GM23338 (cell line): ENCODE measurements at regions not wholly inside any gene's neighbourhood (a gene's known extent, or its start where the extent isn't known, plus 50 kb on each side); places are given as distances from the start of the nearest gene placed in this dataset.

Source experiments
- ATAC-seq: fragments of 200-7000 bp; cut with Tn5 transposase; 3 replicates; pipeline ENCODE4 v1.9.1; 2020
- DNase-seq: peaks from one replicate; pipeline ENCODE4 v3.0.0-alpha.2; 2015; ENCODE audit warnings: low spot score
- H2AFZ ChIP-seq: fragments of 200-600 bp; sonication (generic); 2 replicates; pipeline ENCODE4 v1.8.0; 2016; ENCODE audit warnings: antibody characterized with exemption, mild to moderate bottlenecking, moderate library complexity
- H3F3A ChIP-seq: fragments of 200-600 bp; sonication (generic); replicated peaks from 2 replicates; pipeline ENCODE4 v1.8.0; 2017; ENCODE audit warnings: antibody characterized with exemption, mixed run types, low read depth
- H3K27ac ChIP-seq: fragments of 200-600 bp; sonication (generic); 2 replicates; pipeline ENCODE4 v1.6.1; 2016; ENCODE audit warnings: low read depth
- H3K27me3 ChIP-seq: fragments of 200-600 bp; sonication (generic); 2 replicates; pipeline ENCODE4 v1.8.0; 2016; ENCODE audit warnings: mild to moderate bottlenecking, mixed run types, moderate library complexity; ENCODE audit not compliant: insufficient read depth
- H3K36me3 ChIP-seq: fragments of 200-600 bp; sonication (generic); 2 replicates; pipeline ENCODE4 v1.8.0; 2016; ENCODE audit warnings: mild to moderate bottlenecking; ENCODE audit not compliant: insufficient read depth
- H3K4me1 ChIP-seq: fragments of 200-600 bp; sonication (generic); 2 replicates; pipeline ENCODE4 v1.8.0; 2016; ENCODE audit warnings: mild to moderate bottlenecking, moderate library complexity; ENCODE audit not compliant: insufficient read depth
- H3K4me2 ChIP-seq: fragments of 200-600 bp; sonication (generic); 2 replicates; pipeline ENCODE4 v1.7.1; 2017; ENCODE audit warnings: mixed run types
- H3K4me3 ChIP-seq: fragments of 200-600 bp; sonication (generic); 2 replicates; pipeline ENCODE4 v1.6.1; 2016; ENCODE audit warnings: mixed run types
- H3K79me2 ChIP-seq: fragments of 200-600 bp; sonication (generic); replicated peaks from 2 replicates; pipeline ENCODE4 v1.8.0; 2017; ENCODE audit warnings: mild to moderate bottlenecking; ENCODE audit not compliant: insufficient read depth
- H3K9me2 ChIP-seq: fragments of 200-600 bp; sonication (generic); 2 replicates; pipeline ENCODE4 v1.8.0; 2017; ENCODE audit not compliant: insufficient read depth
- H4K20me1 ChIP-seq: fragments of 200-600 bp; sonication (generic); replicated peaks from 2 replicates; pipeline ENCODE4 v1.8.0; 2017; ENCODE audit warnings: mild to moderate bottlenecking; ENCODE audit not compliant: insufficient read depth
- H3K27ac Mint-ChIP-seq: 2 replicates; pipeline ENCODE4 v1.8.0; 2020; ENCODE audit warnings: inconsistent platforms, mild to moderate bottlenecking, moderate library complexity, mixed read lengths
- H3K27me3 Mint-ChIP-seq: 3 replicates; pipeline ENCODE4 v1.8.0; 2022; ENCODE audit warnings: low read depth, mild to moderate bottlenecking, moderate library complexity, mixed read lengths, inconsistent platforms; ENCODE audit not compliant: insufficient read depth, poor library complexity
- H3K36me3 Mint-ChIP-seq: 3 replicates; pipeline ENCODE4 v1.8.0; 2021; ENCODE audit warnings: low read depth, mild to moderate bottlenecking, inconsistent platforms, moderate library complexity, mixed read lengths
- H3K4me1 Mint-ChIP-seq: 3 replicates; pipeline ENCODE4 v1.8.0; 2020; ENCODE audit warnings: mild to moderate bottlenecking, inconsistent platforms, mixed read lengths
- H3K4me3 Mint-ChIP-seq: 3 replicates; pipeline ENCODE4 v1.8.0; 2021; ENCODE audit warnings: moderate library complexity, mild to moderate bottlenecking, inconsistent platforms, mixed read lengths
- H3K9me3 Mint-ChIP-seq: 3 replicates; pipeline ENCODE4 v1.8.0; 2020; ENCODE audit warnings: moderate library complexity, mild to moderate bottlenecking, inconsistent platforms, mixed read lengths
- CREB1 ChIP-seq: fragments of 250-450 bp; sonication (Bioruptor Pico); IDR thresholded peaks from 2 replicates; pipeline ENCODE4 v1.5.0; 2020; ENCODE audit warnings: low read depth, mild to moderate bottlenecking, moderate library complexity
- CTCF ChIP-seq, 2 experiments: fragments of 200-600 bp in 1 of 2; sonication (generic) in 1 of 2; conservative IDR thresholded peaks; 2 replicates each; pipeline versions ENCODE4 v1.5.1 to v1.6.1; 2016 to 2017; ENCODE audit warnings: antibody characterized with exemption in 2 of 2, low read depth in 2 of 2, mild to moderate bottlenecking in 2 of 2, moderate library complexity in 1 of 2
- ETS1 ChIP-seq: IDR thresholded peaks from 2 replicates; pipeline ENCODE4 v1.6.1; 2016; ENCODE audit warnings: antibody characterized with exemption
- EZH2 ChIP-seq: fragments of 200-600 bp; sonication (generic); IDR thresholded peaks from one replicate; pipeline ENCODE4 v1.8.0; 2017; ENCODE audit warnings: antibody characterized with exemption, mild to moderate bottlenecking, low read depth; ENCODE audit not compliant: unreplicated experiment
- EZH2phosphoT487 ChIP-seq: fragments of 200-600 bp; sonication (generic); IDR thresholded peaks from one replicate; pipeline ENCODE4 v1.8.1; 2018; ENCODE audit warnings: antibody characterized with exemption; ENCODE audit not compliant: unreplicated experiment
- JUNB ChIP-seq: IDR thresholded peaks from one replicate; pipeline ENCODE4 v1.6.1; 2016; ENCODE audit warnings: antibody characterized with exemption; ENCODE audit not compliant: unreplicated experiment
- NANOG ChIP-seq: IDR thresholded peaks from 2 replicates; pipeline ENCODE4 v1.6.1; 2016; ENCODE audit warnings: antibody characterized with exemption, borderline replicate concordance
- POLR2AphosphoS5 ChIP-seq: IDR thresholded peaks from 2 replicates; pipeline ENCODE4 v1.6.1; 2016; ENCODE audit warnings: antibody characterized with exemption, low read depth
- REST ChIP-seq: IDR thresholded peaks from one replicate; pipeline ENCODE4 v1.6.1; 2018; ENCODE audit warnings: antibody characterized with exemption; ENCODE audit not compliant: unreplicated experiment
- STAT1 ChIP-seq: IDR thresholded peaks from one replicate; pipeline ENCODE4 v1.6.1; 2016; ENCODE audit warnings: antibody characterized with exemption; ENCODE audit not compliant: unreplicated experiment
- ZNF114 ChIP-seq: fragments of 250-450 bp; sonication (Bioruptor Pico); IDR thresholded peaks from 2 replicates; pipeline ENCODE4 v1.5.0; 2020; ENCODE audit warnings: mild to moderate bottlenecking, moderate library complexity
- ZNF331 ChIP-seq: fragments of 250-450 bp; sonication (Bioruptor Pico); IDR thresholded peaks from 2 replicates; pipeline ENCODE4 v1.5.0; 2020; ENCODE audit warnings: low read depth, mild to moderate bottlenecking, moderate library complexity
- ZNF462 ChIP-seq: fragments of 250-450 bp; sonication (Bioruptor Pico); IDR thresholded peaks from 2 replicates; pipeline ENCODE4 v1.5.0; 2020; ENCODE audit warnings: mild to moderate bottlenecking, moderate library complexity

DNA sequence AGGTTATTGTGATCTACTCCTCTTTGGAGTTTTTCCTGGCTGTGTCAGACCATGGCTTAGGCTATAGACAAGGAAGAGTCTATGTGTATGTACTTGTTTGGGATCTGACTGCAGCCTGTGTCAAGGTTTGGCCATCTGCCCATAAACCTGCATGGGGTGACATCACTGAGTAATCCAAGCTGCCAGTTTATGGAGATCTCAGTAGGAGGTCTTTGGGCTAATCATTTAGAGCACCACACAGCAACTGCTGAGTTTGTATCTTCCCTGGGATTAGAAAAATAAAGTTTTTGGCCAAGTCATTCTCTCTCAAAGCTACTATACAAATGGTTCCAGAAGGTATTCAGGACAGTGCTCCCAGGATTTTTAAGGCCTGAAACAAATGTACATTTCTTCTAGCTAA, 65.5 kb upstream of the HSPB3 start:
- H3K4me2 ChIP-seq, result no peak overlapping the region
- no peaks in the 10 kb centered on the region for H3F3A ChIP-seq
- H3K27ac ChIP-seq, result no peak overlapping the region
- H2AFZ ChIP-seq, result no peak overlapping the region
- H3K4me3 ChIP-seq, result no peak overlapping the region
- H3K9me3 Mint-ChIP-seq, result no peaks in the 10 kb centered on the region; the same call in 2 of the 3 replicates
- no peak overlapping the region for H3K27ac Mint-ChIP-seq
- no peaks in the 10 kb centered on the region; the same call in 1 of the 2 replicates for H3K36me3 ChIP-seq
- no peaks in the 10 kb centered on the region for H3K79me2 ChIP-seq
- no peaks in the 10 kb centered on the region for H3K27me3 Mint-ChIP-seq
- peaks cover 5% of the 10 kb centered on the region for H3K4me1 Mint-ChIP-seq
- no peak overlapping the region for H3K4me3 Mint-ChIP-seq
- H3K4me1 ChIP-seq, result peaks cover 10% of the 10 kb centered on the region; the same call in 1 of the 2 replicates
- no peak for TF ChIP-seq POLR2AphosphoS5
- no peak for TF ChIP-seq ZNF331
- TF ChIP-seq ZNF462, result no peak
- TF ChIP-seq JUNB, result no peak
- no peak for TF ChIP-seq ZNF114 (CRISPR knock-in tag)
- TF ChIP-seq EZH2phosphoT487, result no peak
- no peak for TF ChIP-seq CREB1 (CRISPR knock-in tag)
- no peak for TF ChIP-seq ETS1
- TF ChIP-seq CTCF (conservative IDR thresholded peaks at IDR 0.05; ENCODE audit: low read depth in 2 of 2), result no peak
- TF ChIP-seq STAT1, result no peak
- TF ChIP-seq NANOG, result no peak
- TF ChIP-seq EZH2, result no peak
- TF ChIP-seq REST, result no peak
- no peaks in the 10 kb centered on the region for H3K36me3 Mint-ChIP-seq
- 0 out of 2 replicates have a peak, but pooled peaks cover 3% of the 10 kb centered on the region for H3K9me2 ChIP-seq
- DNase-seq (no peak), ATAC-seq (no peak)
- H3K27me3 ChIP-seq, result no peaks in the 10 kb centered on the region
- H4K20me1 ChIP-seq, result no peaks in the 10 kb centered on the region
